Parathyroid adenoma (tissue), 2 donors: ENCODE measurements at regions not wholly inside any gene's neighbourhood (a gene's known extent, or its start where the extent isn't known, plus 50 kb on each side); places are given as distances from the start of the nearest gene placed in this dataset.

ENCODE experiments used
- H2AFZ ChIP-seq: fragments of 300-600 bp; sonication (generic); one replicate; pipeline ENCODE4 v1.7.0; 2017; ENCODE audit warnings: antibody characterized with exemption, mild to moderate bottlenecking
- H3K27ac ChIP-seq: fragments of 300-600 bp; sonication (generic); one replicate; pipeline ENCODE4 v1.7.0; 2017
- H3K27me3 ChIP-seq: fragments of 300-600 bp; sonication (generic); one replicate; pipeline ENCODE4 v1.7.0; 2017; ENCODE audit warnings: low read length; ENCODE audit not compliant: control insufficient read depth, insufficient read depth
- H3K36me3 ChIP-seq: fragments of 300-600 bp; sonication (generic); one replicate; pipeline ENCODE4 v1.7.0; 2017; ENCODE audit warnings: low read length; ENCODE audit not compliant: control insufficient read depth, insufficient read depth
- H3K4me1 ChIP-seq: fragments of 300-600 bp; sonication (generic); one replicate; pipeline ENCODE4 v1.7.0; 2017; ENCODE audit warnings: control low read depth
- H3K4me2 ChIP-seq: fragments of 300-600 bp; sonication (generic); one replicate; pipeline ENCODE4 v1.7.0; 2017; ENCODE audit warnings: low read length
- H3K4me3 ChIP-seq: fragments of 300-600 bp; sonication (generic); one replicate; pipeline ENCODE4 v1.7.0; 2017; ENCODE audit warnings: low read depth, low read length
- H3K79me2 ChIP-seq: fragments of 300-600 bp; sonication (generic); one replicate; pipeline ENCODE4 v1.7.0; 2017; ENCODE audit warnings: control low read depth
- H3K9ac ChIP-seq: fragments of 300-600 bp; sonication (generic); one replicate; pipeline ENCODE4 v1.7.0; 2017; ENCODE audit warnings: mild to moderate bottlenecking
- H3K9me3 ChIP-seq: fragments of 300-600 bp; sonication (generic); one replicate; pipeline ENCODE4 v1.7.0; 2017; ENCODE audit warnings: low read length; ENCODE audit not compliant: control insufficient read depth
- CTCF ChIP-seq: fragments of 300-600 bp; sonication (generic); IDR thresholded peaks from one replicate; pipeline ENCODE4 v1.7.0; 2017; ENCODE audit warnings: antibody characterized with exemption, mild to moderate bottlenecking
- donor health status: primary hyperparathyroidism.

- Histone ChIP-seq H3K27ac (no peak overlapping the region), H3K4me3 (no peak overlapping the region), H3K9ac (no peak overlapping the region), H3K36me3 (no peaks in the 10 kb centered on the region), H3K27me3 (no peaks in the 10 kb centered on the region), H3K4me2 (no peak overlapping the region), H3K9me3 (no peaks in the 10 kb centered on the region), H2AFZ (no peak overlapping the region), H3K4me1 (no peaks in the 10 kb centered on the region), H3K79me2 (no peaks in the 10 kb centered on the region)
- no peak for TF ChIP-seq CTCF
These were observed 96.3 kb downstream of the PRLHR start for GRCh38 chr10:118499186-118499585.

DNA sequence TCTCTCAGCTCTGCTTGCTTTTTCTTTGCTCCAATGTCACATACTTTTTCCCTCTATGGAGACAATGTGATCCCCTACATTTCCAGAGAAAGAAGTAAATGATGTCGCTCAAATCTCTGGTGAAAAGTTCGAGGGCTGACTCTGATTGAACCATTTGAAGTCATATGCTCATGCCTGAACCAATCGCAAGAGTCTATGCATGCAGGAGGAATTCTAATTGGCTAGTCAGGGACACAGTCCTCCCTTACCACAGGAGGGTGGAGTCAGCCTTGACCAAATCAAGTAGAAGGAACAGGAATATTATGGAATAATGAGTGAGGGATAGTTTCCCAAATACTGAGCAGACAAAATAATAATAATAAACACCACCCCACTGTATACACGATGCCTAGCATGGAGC, 96.8 kb downstream of the PRLHR start:
- no peak for TF ChIP-seq CTCF
- H2AFZ ChIP-seq = no peak overlapping the region

DNA sequence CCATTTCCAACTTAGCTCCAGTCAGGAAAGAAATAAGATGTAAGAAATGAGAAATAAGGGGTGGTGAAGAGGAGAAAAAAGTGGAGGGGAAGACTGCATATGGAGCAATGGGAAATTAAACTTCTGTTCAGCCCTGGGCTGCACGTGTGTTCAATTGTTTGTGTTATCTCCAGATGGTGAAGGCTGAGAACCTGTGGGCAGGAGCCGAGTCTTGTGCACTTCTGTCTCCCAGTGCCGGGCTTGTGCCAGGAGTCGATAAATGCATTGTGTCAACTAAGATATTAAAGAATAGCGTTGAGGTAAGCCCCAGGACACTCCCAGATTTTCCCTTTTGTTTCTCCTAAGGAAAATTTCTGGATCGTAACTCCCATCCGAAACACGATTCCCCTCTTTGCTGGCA, 98.2 kb downstream of the PRLHR start:
- no peak overlapping the region for H3K4me3 ChIP-seq
- H3K9ac ChIP-seq = no peak overlapping the region
- no peaks in the 10 kb centered on the region for H3K36me3 ChIP-seq
- H3K4me2 ChIP-seq = no peak overlapping the region
- H3K4me1 ChIP-seq = no peaks in the 10 kb centered on the region
- TF ChIP-seq CTCF = no peak
- H3K79me2 ChIP-seq = no peaks in the 10 kb centered on the region
- H3K27ac ChIP-seq = no peak overlapping the region
- H3K9me3 ChIP-seq = no peaks in the 10 kb centered on the region
- H3K27me3 ChIP-seq = no peaks in the 10 kb centered on the region
- H2AFZ ChIP-seq = no peak overlapping the region

More for the DNA sequence above, 96.8 kb downstream of the PRLHR start:
- Histone ChIP-seq H3K27ac (no peak overlapping the region), H3K27me3 (no peaks in the 10 kb centered on the region), H3K9me3 (no peaks in the 10 kb centered on the region), H3K9ac (no peak overlapping the region), H3K4me3 (no peak overlapping the region), H3K36me3 (no peaks in the 10 kb centered on the region), H3K79me2 (no peaks in the 10 kb centered on the region), H3K4me2 (no peak overlapping the region), H3K4me1 (no peaks in the 10 kb centered on the region)

DNA sequence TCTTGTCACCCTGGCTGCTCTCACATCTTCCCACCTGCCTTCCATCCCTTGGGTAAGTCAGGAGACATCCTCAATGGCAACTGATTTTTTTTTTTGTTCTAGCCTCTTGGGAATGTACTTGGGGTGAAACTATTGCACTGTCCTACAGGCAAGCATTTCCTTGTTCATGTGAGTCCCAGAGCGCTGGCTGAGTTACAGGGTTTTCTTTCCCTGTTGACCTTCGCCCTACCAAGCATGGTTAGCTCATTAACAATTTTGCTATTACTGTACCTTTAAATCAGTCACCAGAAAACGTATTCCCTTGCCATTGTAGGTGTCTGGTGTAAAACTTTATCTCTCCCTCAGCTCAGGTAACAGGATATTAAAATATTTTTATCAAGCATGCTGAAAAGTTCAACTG, 98.9 kb downstream of the PRLHR start:
- no peak overlapping the region for H3K27ac ChIP-seq
- no peaks in the 10 kb centered on the region for H3K36me3 ChIP-seq
- TF ChIP-seq CTCF = no peak
- no peak overlapping the region for H3K4me3 ChIP-seq
- no peaks in the 10 kb centered on the region for H3K79me2 ChIP-seq
- H3K9me3 ChIP-seq = no peaks in the 10 kb centered on the region
- no peaks in the 10 kb centered on the region for H3K27me3 ChIP-seq
- no peak overlapping the region for H2AFZ ChIP-seq
- H3K9ac ChIP-seq = no peak overlapping the region
- no peak overlapping the region for H3K4me2 ChIP-seq
- H3K4me1 ChIP-seq = no peaks in the 10 kb centered on the region

DNA sequence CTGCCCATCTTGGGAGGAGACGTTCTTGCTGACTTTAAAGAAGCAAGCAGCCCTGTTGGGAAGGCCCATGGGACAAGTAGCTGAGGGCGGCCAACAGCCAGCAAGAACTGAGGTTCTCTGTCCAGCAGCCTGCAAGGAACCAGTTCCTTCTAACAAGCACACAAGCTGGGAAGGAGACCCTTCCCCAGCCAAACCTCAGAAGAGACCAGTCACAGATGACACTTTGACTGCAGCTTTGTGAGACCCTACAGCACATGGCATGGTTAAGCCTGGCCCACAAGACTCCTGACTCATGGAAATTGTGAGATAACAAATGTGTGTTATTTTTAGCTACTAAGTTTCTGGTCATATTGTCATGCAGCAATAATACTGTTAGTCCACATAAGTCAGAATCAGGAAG, 99.9 kb downstream of the PRLHR start:
- no peak overlapping the region for H3K4me2 ChIP-seq
- H3K79me2 ChIP-seq = no peaks in the 10 kb centered on the region
- H3K4me3 ChIP-seq = no peak overlapping the region
- no peak overlapping the region for H3K27ac ChIP-seq
- no peaks in the 10 kb centered on the region for H3K9me3 ChIP-seq
- no peak overlapping the region for H2AFZ ChIP-seq
- no peak for TF ChIP-seq CTCF
- H3K4me1 ChIP-seq = no peaks in the 10 kb centered on the region
- H3K36me3 ChIP-seq = no peaks in the 10 kb centered on the region
- H3K27me3 ChIP-seq = no peaks in the 10 kb centered on the region
- no peak overlapping the region for H3K9ac ChIP-seq
